AG04449 (cell line): ENCODE measurements at regions not wholly inside any gene's neighbourhood (a gene's known extent, or its start where the extent isn't known, plus 50 kb on each side); places are given as distances from the start of the nearest gene placed in this dataset.

Experiments
- CTCF ChIA-PET: fragments of 350-600 bp; formaldehyde crosslinking; extraction: SDS; loops from one replicate; lab custom pipeline; 2021; ENCODE audit warnings: antibody characterized with exemption; lab: Yijun Ruan, JAX
- POLR2A ChIA-PET: fragments of 400-600, 350-600 bp; formaldehyde crosslinking; extraction: SDS; loops from one replicate; lab custom pipeline; 2020; ENCODE audit warnings: antibody characterized with exemption, inconsistent platforms; lab: Yijun Ruan, JAX
- DNase-seq: peaks from one replicate; pipeline ENCODE4 v3.0.0-alpha.2; 2010; ENCODE audit warnings: low read depth, low spot score
- H3K4me3 ChIP-seq: 2 replicates; pipeline ENCODE4 v1.5.1; 2011; ENCODE audit warnings: low read depth, mild to moderate bottlenecking, control low read depth, low read length
- CTCF ChIP-seq: IDR thresholded peaks from one replicate; pipeline ENCODE4 v1.5.1; 2011; ENCODE audit warnings: mild to moderate bottlenecking, moderate library complexity, low read length, control low read depth, inconsistent platforms; ENCODE audit not compliant: insufficient read depth; ENCODE audit errors: missing control alignments

- POLR2A ChIA-PET: no interaction called here
- H3K4me3 ChIP-seq: no peak overlapping the region
- DNase-seq: no peak
- CTCF ChIA-PET: no interaction called here
- no peak for TF ChIP-seq CTCF
Measured at GRCh38 chr12:34203866-34204620, 181.7 kb downstream of the ALG10 start.

GRCh38 chr12:34204830-34205285 is 182.6 kb downstream of the ALG10 start:
- no peak for DNase-seq
- CTCF ChIA-PET: no interaction called here
- POLR2A ChIA-PET: no interaction called here
- no peak overlapping the region for H3K4me3 ChIP-seq
- no peak for TF ChIP-seq CTCF

- TF ChIP-seq CTCF: no peak
- ChIA-PET CTCF (no interaction called here), POLR2A (no interaction called here)
- H3K4me3 ChIP-seq: no peak overlapping the region
- DNase-seq: no peak
Measured at GRCh38 chr12:34205401-34205800, 183.1 kb downstream of the ALG10 start.

GRCh38 chr12:34206061-34206785 is 183.9 kb downstream of the ALG10 start:
- TF ChIP-seq CTCF: no peak
- no peak for DNase-seq
- CTCF ChIA-PET: no interaction called here
- H3K4me3 ChIP-seq: no peak overlapping the region
- POLR2A ChIA-PET: no interaction called here

- POLR2A ChIA-PET: no interaction called here
- no peak for TF ChIP-seq CTCF
- no peak for DNase-seq
- CTCF ChIA-PET: no interaction called here
- H3K4me3 ChIP-seq: no peak overlapping the region
Measured at GRCh38 chr12:34207858-34208257, 185.6 kb downstream of the ALG10 start.
